ENCODE measurements at regions not wholly inside any gene's neighbourhood (a gene's known extent, or its start where the extent isn't known, plus 50 kb on each side); places are given as distances from the start of the nearest gene placed in this dataset.

DNA sequence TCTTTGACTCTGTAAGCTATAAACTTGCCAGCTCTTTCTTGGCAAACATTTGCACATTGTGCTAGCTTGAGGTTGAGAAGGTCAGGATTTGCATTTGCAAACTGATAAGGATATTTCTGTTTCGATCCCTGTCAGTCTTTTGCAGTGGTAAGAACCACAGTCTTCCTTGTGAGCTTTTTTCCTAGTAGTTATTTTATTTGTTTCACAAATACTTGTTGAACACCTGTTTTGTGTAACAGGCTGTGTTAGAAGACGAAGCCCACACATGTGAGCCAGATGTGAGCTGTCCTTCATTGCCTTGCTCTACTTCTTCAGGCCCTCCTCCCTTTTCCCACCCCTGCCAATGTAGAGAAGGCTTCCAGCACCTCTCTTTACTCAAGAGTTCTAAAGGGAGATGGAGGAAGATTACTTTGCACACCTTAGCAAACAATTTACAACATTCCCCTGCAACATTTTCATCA lies 327.0 kb upstream of the KLF4 start:
- Histone ChIP-seq H3K36me3 (ENCODE audit: control insufficient read depth in 3 of 3, insufficient read depth in 3 of 3, low read length in 3 of 3) (no peaks in the 10 kb centered on the region), H3K9ac (ENCODE audit: low read depth in 1 of 3, low read length in 3 of 3) (no peak overlapping the region), H3K9me3 (ENCODE audit: control insufficient read depth in 3 of 3, low read length in 3 of 3) (no peaks in the 10 kb centered on the region), H3K4me3 (ENCODE audit: low read length in 3 of 3) (no peak overlapping the region), H3K27ac (ENCODE audit: low read depth, low read length) (no peak overlapping the region), H3K4me1 (ENCODE audit: control insufficient read depth in 3 of 3, insufficient read depth in 3 of 3, low read length in 3 of 3) (no peaks in the 10 kb centered on the region), H3K27me3 (ENCODE audit: control insufficient read depth in 3 of 3, insufficient read depth in 3 of 3, low read length in 3 of 3) (no peaks in the 10 kb centered on the region)

- Histone ChIP-seq H3K4me1 (ENCODE audit: control insufficient read depth in 3 of 3, insufficient read depth in 3 of 3, low read length in 3 of 3) (no peaks in the 10 kb centered on the region), H3K27me3 (ENCODE audit: control insufficient read depth in 3 of 3, insufficient read depth in 3 of 3, low read length in 3 of 3) (no peaks in the 10 kb centered on the region), H3K4me3 (ENCODE audit: low read length in 3 of 3) (no peak overlapping the region), H3K9me3 (ENCODE audit: control insufficient read depth in 3 of 3, low read length in 3 of 3) (no peaks in the 10 kb centered on the region), H3K27ac (ENCODE audit: low read depth, low read length) (no peak overlapping the region), H3K36me3 (ENCODE audit: control insufficient read depth in 3 of 3, insufficient read depth in 3 of 3, low read length in 3 of 3) (no peaks in the 10 kb centered on the region), H3K9ac (ENCODE audit: low read depth in 1 of 3, low read length in 3 of 3) (no peak overlapping the region)
Observed at GRCh38 chr9:107815782-107816560, 326.4 kb upstream of the KLF4 start.

GRCh38 chr9:107813287-107813686 lies 323.7 kb upstream of the KLF4 start:
- Histone ChIP-seq H3K9me3 (ENCODE audit: control insufficient read depth in 3 of 3, low read length in 3 of 3) (no peaks in the 10 kb centered on the region), H3K27me3 (ENCODE audit: control insufficient read depth in 3 of 3, insufficient read depth in 3 of 3, low read length in 3 of 3) (no peaks in the 10 kb centered on the region), H3K27ac (ENCODE audit: low read depth, low read length) (no peak overlapping the region), H3K4me3 (ENCODE audit: low read length in 3 of 3) (no peak overlapping the region), H3K36me3 (ENCODE audit: control insufficient read depth in 3 of 3, insufficient read depth in 3 of 3, low read length in 3 of 3) (no peaks in the 10 kb centered on the region), H3K9ac (ENCODE audit: low read depth in 1 of 3, low read length in 3 of 3) (no peak overlapping the region), H3K4me1 (ENCODE audit: control insufficient read depth in 3 of 3, insufficient read depth in 3 of 3, low read length in 3 of 3) (no peaks in the 10 kb centered on the region)

DNA sequence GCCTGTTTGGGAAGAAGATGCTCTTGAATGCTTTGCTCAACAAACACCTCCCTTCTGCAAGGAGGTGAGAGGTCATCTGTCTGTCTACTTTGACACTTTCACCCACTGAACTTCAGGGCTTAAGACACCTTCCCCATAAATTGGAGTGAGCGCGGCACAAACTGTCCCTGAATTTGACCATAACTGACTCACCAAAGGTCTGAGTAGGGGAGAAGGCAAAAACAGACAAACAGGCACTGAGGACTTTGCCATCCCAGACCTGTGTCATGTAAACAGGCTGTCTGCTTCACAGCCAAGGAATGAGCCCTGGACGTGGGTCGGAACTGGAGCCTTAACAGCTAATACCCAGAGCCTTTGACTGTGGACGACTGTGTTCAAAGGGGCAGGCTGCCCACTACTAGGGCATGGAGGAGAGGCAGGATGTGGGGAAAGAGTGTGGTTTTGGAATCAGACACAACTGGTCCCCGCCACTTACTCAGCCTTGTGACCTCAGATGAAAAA lies 320.9 kb upstream of the KLF4 start:
- no peak overlapping the region for H3K27ac ChIP-seq (ENCODE audit: low read depth, low read length)
- H3K27me3 ChIP-seq (ENCODE audit: control insufficient read depth in 3 of 3, insufficient read depth in 3 of 3, low read length in 3 of 3): no peaks in the 10 kb centered on the region
- no peaks in the 10 kb centered on the region for H3K4me1 ChIP-seq (ENCODE audit: control insufficient read depth in 3 of 3, insufficient read depth in 3 of 3, low read length in 3 of 3)
- no peak overlapping the region for H3K9ac ChIP-seq (ENCODE audit: low read depth in 1 of 3, low read length in 3 of 3)
- H3K36me3 ChIP-seq (ENCODE audit: control insufficient read depth in 3 of 3, insufficient read depth in 3 of 3, low read length in 3 of 3): no peaks in the 10 kb centered on the region
- no peak overlapping the region for H3K4me3 ChIP-seq (ENCODE audit: low read length in 3 of 3)
- no peaks in the 10 kb centered on the region for H3K9me3 ChIP-seq (ENCODE audit: control insufficient read depth in 3 of 3, low read length in 3 of 3)

DNA sequence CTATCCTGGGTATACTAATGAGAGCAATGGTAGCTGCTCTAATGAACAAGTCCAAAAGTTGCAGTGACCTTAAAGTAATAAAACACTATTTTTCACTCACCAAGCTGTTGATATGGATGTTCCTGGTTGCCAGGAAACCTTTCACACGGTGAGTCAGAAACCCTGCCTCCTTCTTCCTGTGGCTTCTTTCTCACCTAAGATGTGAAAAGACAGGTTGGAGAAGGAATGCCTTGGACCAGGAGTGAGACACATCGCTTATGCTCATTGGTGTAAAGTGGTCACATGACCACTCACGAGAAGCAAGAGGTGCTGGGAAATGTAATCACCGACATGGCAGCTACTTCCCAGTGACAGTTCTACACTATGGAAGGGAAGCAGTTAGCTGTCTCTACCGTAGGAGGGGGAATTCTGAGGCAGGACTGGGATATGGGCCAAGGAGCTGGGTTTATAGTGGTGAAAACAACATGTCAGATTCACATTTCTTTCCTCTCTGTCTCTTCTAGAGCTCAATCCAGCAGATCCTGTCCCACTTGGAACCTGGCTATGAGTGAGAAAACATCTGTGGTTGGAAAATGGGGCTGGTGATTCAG lies 320.4 kb upstream of the KLF4 start:
- Histone ChIP-seq H3K9ac (ENCODE audit: low read depth in 1 of 3, low read length in 3 of 3) (no peak overlapping the region), H3K36me3 (ENCODE audit: control insufficient read depth in 3 of 3, insufficient read depth in 3 of 3, low read length in 3 of 3) (no peaks in the 10 kb centered on the region), H3K4me1 (ENCODE audit: control insufficient read depth in 3 of 3, insufficient read depth in 3 of 3, low read length in 3 of 3) (no peaks in the 10 kb centered on the region), H3K9me3 (ENCODE audit: control insufficient read depth in 3 of 3, low read length in 3 of 3) (no peaks in the 10 kb centered on the region), H3K27ac (ENCODE audit: low read depth, low read length) (no peak overlapping the region), H3K4me3 (ENCODE audit: low read length in 3 of 3) (no peak overlapping the region), H3K27me3 (ENCODE audit: control insufficient read depth in 3 of 3, insufficient read depth in 3 of 3, low read length in 3 of 3) (no peaks in the 10 kb centered on the region)

DNA sequence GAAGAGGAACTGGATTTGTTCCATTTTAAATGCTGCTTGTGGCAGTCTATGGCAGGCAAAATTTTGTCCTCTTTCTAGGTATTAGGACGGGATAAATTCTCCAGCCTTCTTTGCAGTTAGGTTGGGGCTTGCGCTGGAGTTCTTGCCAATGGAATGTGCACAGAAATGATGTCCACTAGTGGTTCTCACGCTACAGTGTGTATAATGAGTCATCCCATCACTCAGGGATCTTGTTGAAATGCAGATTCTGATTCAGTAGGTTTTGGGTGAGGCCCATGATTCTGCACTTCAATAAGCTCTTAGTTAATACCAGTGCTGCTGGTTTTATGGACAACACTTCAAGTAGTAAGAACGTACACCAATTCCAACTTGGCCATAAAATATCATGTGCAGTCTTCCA lies 317.6 kb upstream of the KLF4 start:
- Histone ChIP-seq H3K9ac (ENCODE audit: low read depth in 1 of 3, low read length in 3 of 3) (no peak overlapping the region), H3K4me1 (ENCODE audit: control insufficient read depth in 3 of 3, insufficient read depth in 3 of 3, low read length in 3 of 3) (no peaks in the 10 kb centered on the region), H3K36me3 (ENCODE audit: control insufficient read depth in 3 of 3, insufficient read depth in 3 of 3, low read length in 3 of 3) (no peaks in the 10 kb centered on the region), H3K9me3 (ENCODE audit: control insufficient read depth in 3 of 3, low read length in 3 of 3) (no peaks in the 10 kb centered on the region), H3K27me3 (ENCODE audit: control insufficient read depth in 3 of 3, insufficient read depth in 3 of 3, low read length in 3 of 3) (no peaks in the 10 kb centered on the region), H3K27ac (ENCODE audit: low read depth, low read length) (no peak overlapping the region), H3K4me3 (ENCODE audit: low read length in 3 of 3) (no peak overlapping the region)

DNA sequence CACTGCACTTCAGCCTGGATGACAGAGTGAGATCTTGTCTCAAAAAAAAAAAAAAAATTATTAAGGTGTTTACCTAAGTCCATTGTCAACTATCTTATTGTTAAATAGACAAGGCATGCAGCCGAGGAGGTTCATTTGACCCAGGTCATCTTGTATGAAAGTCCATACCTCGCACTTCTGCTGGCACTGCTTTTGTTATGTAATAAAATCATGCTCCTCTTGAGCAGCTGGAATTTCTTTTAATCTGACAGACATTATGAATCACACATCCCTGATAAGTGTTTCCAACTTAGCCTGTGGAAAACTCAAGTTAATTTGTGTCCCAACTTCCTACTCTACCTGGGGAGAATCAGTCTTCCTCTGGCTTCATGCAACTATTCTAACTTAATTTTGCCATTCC lies 315.6 kb upstream of the KLF4 start:
- no peak overlapping the region for H3K27ac ChIP-seq (ENCODE audit: low read depth, low read length)
- no peaks in the 10 kb centered on the region for H3K4me1 ChIP-seq (ENCODE audit: control insufficient read depth in 3 of 3, insufficient read depth in 3 of 3, low read length in 3 of 3)
- no peaks in the 10 kb centered on the region for H3K36me3 ChIP-seq (ENCODE audit: control insufficient read depth in 3 of 3, insufficient read depth in 3 of 3, low read length in 3 of 3)
- no peak overlapping the region for H3K4me3 ChIP-seq (ENCODE audit: low read length in 3 of 3)
- H3K9ac ChIP-seq (ENCODE audit: low read depth in 1 of 3, low read length in 3 of 3): no peak overlapping the region
- H3K9me3 ChIP-seq (ENCODE audit: control insufficient read depth in 3 of 3, low read length in 3 of 3): no peaks in the 10 kb centered on the region
- no peaks in the 10 kb centered on the region for H3K27me3 ChIP-seq (ENCODE audit: control insufficient read depth in 3 of 3, insufficient read depth in 3 of 3, low read length in 3 of 3)

DNA sequence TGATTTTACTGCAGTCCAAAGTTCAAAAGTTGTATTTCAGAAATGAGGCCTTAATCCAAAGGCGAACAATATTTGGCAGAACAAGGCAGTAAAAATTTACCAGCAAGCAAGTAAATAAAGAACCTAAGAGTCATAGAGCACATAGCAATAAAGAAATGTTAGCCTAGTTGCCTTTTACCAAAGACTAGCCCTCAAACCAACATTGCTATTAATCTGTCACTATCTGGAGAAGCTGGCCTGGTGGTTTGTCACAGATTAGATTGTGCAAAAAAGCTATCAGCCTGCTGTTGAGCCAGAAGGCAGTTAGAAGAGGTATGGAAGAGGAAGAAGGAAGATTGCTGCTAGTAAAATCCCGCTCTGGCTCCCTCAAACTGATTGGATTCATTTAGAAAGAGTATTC lies 304.7 kb upstream of the KLF4 start:
- H3K9ac ChIP-seq (ENCODE audit: low read depth in 1 of 3, low read length in 3 of 3): no peak overlapping the region
- no peak overlapping the region for H3K4me3 ChIP-seq (ENCODE audit: low read length in 3 of 3)
- H3K9me3 ChIP-seq (ENCODE audit: control insufficient read depth in 3 of 3, low read length in 3 of 3): no peaks in the 10 kb centered on the region
- H3K4me1 ChIP-seq (ENCODE audit: control insufficient read depth in 3 of 3, insufficient read depth in 3 of 3, low read length in 3 of 3): no peaks in the 10 kb centered on the region
- H3K27me3 ChIP-seq (ENCODE audit: control insufficient read depth in 3 of 3, insufficient read depth in 3 of 3, low read length in 3 of 3): no peaks in the 10 kb centered on the region
- H3K27ac ChIP-seq (ENCODE audit: low read depth, low read length): no peak overlapping the region
- H3K36me3 ChIP-seq (ENCODE audit: control insufficient read depth in 3 of 3, insufficient read depth in 3 of 3, low read length in 3 of 3): no peaks in the 10 kb centered on the region

- H3K9ac ChIP-seq (ENCODE audit: low read depth in 1 of 3, low read length in 3 of 3): no peak overlapping the region
- no peaks in the 10 kb centered on the region for H3K4me1 ChIP-seq (ENCODE audit: control insufficient read depth in 3 of 3, insufficient read depth in 3 of 3, low read length in 3 of 3)
- H3K27ac ChIP-seq (ENCODE audit: low read depth, low read length): no peak overlapping the region
- H3K9me3 ChIP-seq (ENCODE audit: control insufficient read depth in 3 of 3, low read length in 3 of 3): no peaks in the 10 kb centered on the region
- no peak overlapping the region for H3K4me3 ChIP-seq (ENCODE audit: low read length in 3 of 3)
- H3K36me3 ChIP-seq (ENCODE audit: control insufficient read depth in 3 of 3, insufficient read depth in 3 of 3, low read length in 3 of 3): no peaks in the 10 kb centered on the region
- no peaks in the 10 kb centered on the region for H3K27me3 ChIP-seq (ENCODE audit: control insufficient read depth in 3 of 3, insufficient read depth in 3 of 3, low read length in 3 of 3)
Observed at GRCh38 chr9:107793541-107793940, 304.0 kb upstream of the KLF4 start.

- no peak overlapping the region for H3K27ac ChIP-seq (ENCODE audit: low read depth, low read length)
- H3K4me1 ChIP-seq (ENCODE audit: control insufficient read depth in 3 of 3, insufficient read depth in 3 of 3, low read length in 3 of 3): no peaks in the 10 kb centered on the region
- no peak overlapping the region for H3K4me3 ChIP-seq (ENCODE audit: low read length in 3 of 3)
- H3K27me3 ChIP-seq (ENCODE audit: control insufficient read depth in 3 of 3, insufficient read depth in 3 of 3, low read length in 3 of 3): no peaks in the 10 kb centered on the region
- H3K36me3 ChIP-seq (ENCODE audit: control insufficient read depth in 3 of 3, insufficient read depth in 3 of 3, low read length in 3 of 3): no peaks in the 10 kb centered on the region
- no peaks in the 10 kb centered on the region for H3K9me3 ChIP-seq (ENCODE audit: control insufficient read depth in 3 of 3, low read length in 3 of 3)
- no peak overlapping the region for H3K9ac ChIP-seq (ENCODE audit: low read depth in 1 of 3, low read length in 3 of 3)
Observed at GRCh38 chr9:107792596-107792995, 303.0 kb upstream of the KLF4 start.
